GM13976 (cell line): ENCODE measurements at regions not wholly inside any gene's neighbourhood (a gene's known extent, or its start where the extent isn't known, plus 50 kb on each side); places are given as distances from the start of the nearest gene placed in this dataset.
A peak's percentile ranks its signal among the peaks of the same experiment; 100 is the strongest.

ENCODE experiments used
- DNase-seq: peaks from one replicate; pipeline ENCODE4 v3.0.0; 2012; ENCODE audit warnings: low spot score
- in situ Hi-C: fragments of 300-500 bp; cut with MboI; formaldehyde crosslinking; loops from one replicate; pipeline ENCODE4 v1.12.0; 2022; ENCODE audit warnings: low sequenced_read_pairs, mixed read lengths, inconsistent platforms; ENCODE audit not compliant: unreplicated experiment
- TF ChIP-seq, protein P1 (sequence below): IDR thresholded peaks from 2 replicates; pipeline ENCODE4 v1.5.1; 2012; ENCODE audit warnings: borderline replicate concordance, mild to moderate bottlenecking; ENCODE audit not compliant: insufficient read depth; ENCODE audit errors: extremely low read depth, missing control alignments, control extremely low read depth

DNA sequence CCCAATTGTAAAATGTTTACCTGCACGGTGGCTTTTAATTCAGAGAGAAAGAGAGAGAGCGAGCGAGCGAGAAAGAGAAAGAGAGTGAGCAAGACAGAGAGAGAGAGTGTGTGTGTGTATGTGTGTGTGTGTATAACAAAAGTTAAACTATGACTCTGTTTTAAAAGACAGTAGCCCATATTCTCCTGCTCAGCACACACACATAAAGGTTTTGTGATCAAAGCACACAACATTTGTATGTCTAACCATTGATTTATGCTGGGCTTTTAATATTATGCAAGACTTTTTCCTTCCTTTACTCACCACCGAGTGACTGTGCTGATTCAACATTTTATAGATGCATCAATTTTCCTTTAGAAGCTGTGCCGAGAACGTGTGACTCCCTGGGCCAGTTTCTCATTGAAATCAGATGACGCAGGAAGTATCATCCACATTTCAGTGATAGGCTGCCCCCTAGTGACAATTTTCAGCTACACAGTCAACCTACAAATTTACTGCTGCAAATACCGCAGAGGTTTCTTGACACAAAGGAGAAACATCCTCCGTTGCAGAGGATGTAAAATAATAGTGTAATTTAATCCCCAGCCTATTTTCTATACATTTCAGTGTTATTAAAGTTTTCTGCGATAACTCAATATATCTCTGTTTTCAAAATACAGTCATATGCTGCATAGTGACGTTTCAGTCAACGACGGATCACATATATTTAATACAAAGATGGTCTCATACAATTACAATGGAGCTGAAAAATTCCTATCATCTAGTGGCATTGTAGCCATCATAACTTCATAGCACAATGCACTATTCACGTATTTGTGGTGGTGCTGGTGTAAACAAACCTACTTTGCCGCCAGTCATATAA, 165.9 kb upstream of the TANK start:
- in situ Hi-C loops, result no loop called here
- TF ChIP-seq, protein P1, sequence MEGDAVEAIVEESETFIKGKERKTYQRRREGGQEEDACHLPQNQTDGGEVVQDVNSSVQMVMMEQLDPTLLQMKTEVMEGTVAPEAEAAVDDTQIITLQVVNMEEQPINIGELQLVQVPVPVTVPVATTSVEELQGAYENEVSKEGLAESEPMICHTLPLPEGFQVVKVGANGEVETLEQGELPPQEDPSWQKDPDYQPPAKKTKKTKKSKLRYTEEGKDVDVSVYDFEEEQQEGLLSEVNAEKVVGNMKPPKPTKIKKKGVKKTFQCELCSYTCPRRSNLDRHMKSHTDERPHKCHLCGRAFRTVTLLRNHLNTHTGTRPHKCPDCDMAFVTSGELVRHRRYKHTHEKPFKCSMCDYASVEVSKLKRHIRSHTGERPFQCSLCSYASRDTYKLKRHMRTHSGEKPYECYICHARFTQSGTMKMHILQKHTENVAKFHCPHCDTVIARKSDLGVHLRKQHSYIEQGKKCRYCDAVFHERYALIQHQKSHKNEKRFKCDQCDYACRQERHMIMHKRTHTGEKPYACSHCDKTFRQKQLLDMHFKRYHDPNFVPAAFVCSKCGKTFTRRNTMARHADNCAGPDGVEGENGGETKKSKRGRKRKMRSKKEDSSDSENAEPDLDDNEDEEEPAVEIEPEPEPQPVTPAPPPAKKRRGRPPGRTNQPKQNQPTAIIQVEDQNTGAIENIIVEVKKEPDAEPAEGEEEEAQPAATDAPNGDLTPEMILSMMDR, result peak; percentile 65
- peak; percentile 53 for DNase-seq

DNA sequence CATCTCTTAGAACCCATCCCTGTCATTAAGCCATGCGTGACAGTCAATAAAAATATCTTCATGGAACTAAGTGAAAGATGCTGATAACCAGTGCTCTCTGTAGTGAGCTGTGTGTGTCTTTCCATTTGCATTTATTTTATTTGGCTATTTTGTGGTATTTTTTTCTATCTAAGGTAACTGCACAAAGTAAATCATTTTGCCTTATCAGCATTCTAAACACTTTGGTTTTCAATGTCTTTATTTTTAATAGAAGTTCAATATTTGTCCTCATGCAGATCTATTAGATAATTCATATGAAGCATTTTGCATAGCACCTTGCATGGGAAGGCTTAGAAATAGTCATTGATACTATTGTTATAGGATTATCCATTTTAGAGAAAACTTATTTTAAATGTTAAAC, 163.6 kb upstream of the TANK start:
- DNase-seq, result no peak
- TF ChIP-seq, protein P1, result no peak
- in situ Hi-C loops, result no loop called here

DNA sequence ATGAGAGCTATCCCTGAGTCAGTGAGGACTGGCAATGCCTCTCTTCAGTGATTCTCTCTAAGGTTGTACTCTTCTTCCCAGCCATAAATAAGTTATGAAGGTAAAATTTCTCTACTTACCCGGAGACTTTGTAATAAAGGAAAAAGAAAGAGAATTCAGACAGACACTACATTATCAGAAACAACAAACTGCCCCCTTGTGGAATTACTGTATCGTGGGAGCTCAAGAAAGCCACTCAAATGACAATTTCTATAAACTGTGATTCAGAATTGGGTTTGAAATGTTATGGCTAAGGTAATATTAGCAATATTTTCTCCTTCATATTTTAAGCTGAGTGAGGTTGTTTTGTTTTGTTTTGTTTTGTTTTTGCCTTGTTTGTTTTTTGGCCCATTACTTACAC, 155.8 kb upstream of the TANK start:
- DNase-seq, result no peak
- in situ Hi-C loops, result no loop called here
- TF ChIP-seq, protein P1, result peak; percentile 26

DNA sequence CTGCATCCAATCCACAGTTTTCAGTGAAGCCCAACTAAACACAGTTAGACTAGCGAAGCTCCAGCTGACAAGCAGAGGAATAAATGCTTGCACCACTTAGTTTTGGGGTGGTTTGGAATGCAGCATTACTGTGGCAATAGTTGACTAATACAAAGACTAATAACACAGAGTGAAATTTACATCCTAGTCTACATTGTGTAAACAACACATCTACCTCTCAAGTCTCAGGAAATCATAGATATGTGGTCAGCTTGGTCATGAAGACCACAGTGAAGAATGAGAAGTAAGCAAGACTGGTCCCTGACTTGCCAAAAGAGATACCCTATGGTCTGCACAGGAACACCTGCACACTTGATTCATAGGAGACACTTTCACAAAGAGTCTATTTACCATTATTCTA, 155.1 kb upstream of the TANK start:
- TF ChIP-seq, protein P1, result no peak
- in situ Hi-C loops, result no loop called here
- no peak for DNase-seq

DNA sequence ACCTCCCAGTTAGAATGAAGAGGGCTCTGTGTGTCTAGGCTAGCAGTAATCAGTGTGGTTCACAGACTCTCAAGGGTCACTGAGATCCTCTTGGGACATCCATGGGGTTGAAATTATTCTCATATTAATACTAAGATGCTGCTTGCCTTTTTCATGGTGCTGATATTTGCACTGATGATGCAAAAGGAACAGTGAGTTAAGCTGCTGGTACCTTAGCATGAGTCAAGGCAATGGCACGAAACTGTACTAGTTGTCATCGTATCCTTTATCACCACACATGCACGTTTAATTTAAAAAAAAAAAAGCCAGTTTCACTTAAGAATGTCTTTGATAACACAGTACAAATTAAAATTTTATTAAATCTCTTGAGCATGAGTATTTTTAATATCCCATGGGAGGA, 151.9 kb upstream of the TANK start:
- in situ Hi-C loops, result no loop called here
- DNase-seq, result no peak

DNA sequence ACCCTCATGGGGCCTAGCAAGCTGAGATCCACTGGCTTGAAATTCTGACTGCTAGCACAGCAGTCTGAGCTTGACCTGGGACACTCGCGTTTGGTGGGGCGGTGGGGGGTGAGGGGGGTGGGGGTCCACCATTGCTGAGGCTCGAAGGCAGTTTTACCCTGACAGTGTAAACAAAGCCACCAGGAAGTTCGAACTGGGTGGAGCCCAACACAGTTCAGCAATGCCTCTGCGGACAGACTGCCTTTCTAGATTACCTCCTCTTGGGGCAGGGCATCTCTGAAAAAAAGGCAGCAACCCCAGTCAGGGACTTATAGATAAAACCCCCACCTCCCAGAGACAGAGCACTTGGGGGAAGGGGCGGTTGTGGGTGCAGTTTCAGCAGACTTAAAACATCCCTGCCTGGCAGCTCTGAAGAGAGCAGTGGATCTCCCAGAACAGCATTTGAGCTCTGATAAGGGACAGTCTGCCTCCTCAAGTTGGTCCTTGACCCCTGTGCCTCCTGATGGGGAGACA, 149.7 kb upstream of the TANK start:
- in situ Hi-C loops, result no loop called here
- DNase-seq, result no peak
- TF ChIP-seq, protein P1, result no peak

More for the DNA sequence above, 151.9 kb upstream of the TANK start:
- TF ChIP-seq, protein P1, result no peak
